Stomach (tissue), 8 donors: ENCODE measurements at regions not wholly inside any gene's neighbourhood (a gene's known extent, or its start where the extent isn't known, plus 50 kb on each side); places are given as distances from the start of the nearest gene placed in this dataset.
"Not testable (repeated sequence)": the region's sequence is repeated elsewhere in the genome, so short reads cannot be mapped to it uniquely, and the experiment has no call there.

ENCODE experiments used
- DNase-seq, 2 donors: peaks; one replicate each; pipeline versions ENCODE4 v3.0.0 to v3.0.0-alpha.2; 2013 to 2019
- H3K27ac ChIP-seq, 5 donors: fragments of 200-600 bp in 4 of 5; sonication (generic) in 4 of 5; one replicate each; pipeline ENCODE4 v1.5.1; 2013 to 2019; ENCODE audit warnings: mild to moderate bottlenecking in 1 of 5, moderate library complexity in 1 of 5
- H3K27me3 ChIP-seq, 3 donors: fragments of 200-600 bp; sonication (generic); one replicate each; pipeline ENCODE4 v1.5.1; 2017 to 2019; ENCODE audit warnings: mixed run types in 1 of 3
- H3K36me3 ChIP-seq, 4 donors: fragments of 200-600 bp; sonication (generic); 1 replicate in 3 of 4; 2 replicates in 1 of 4; pipeline ENCODE4 v1.5.1; 2016 to 2019
- H3K4me1 ChIP-seq, 4 donors: fragments of 200-600 bp; sonication (generic); one replicate each; pipeline ENCODE4 v1.5.1; 2016 to 2019
- H3K4me3 ChIP-seq, 4 donors: fragments of 200-600 bp; sonication (generic) in 3 of 4; one replicate each; pipeline ENCODE4 v1.5.1; 2016 to 2019; ENCODE audit warnings: mild to moderate bottlenecking in 1 of 4
- H3K9me3 ChIP-seq, 4 donors: fragments of 200-600 bp; sonication (generic); one replicate each; pipeline ENCODE4 v1.5.1; 2016 to 2019
- EP300 ChIP-seq: sonication (generic); formaldehyde crosslinking; IDR thresholded peaks from one replicate; pipeline ENCODE4 v1.6.1; 2017; ENCODE audit warnings: antibody characterized with exemption
- POLR2A ChIP-seq, 4 donors: fragments of 450-650 bp; IDR thresholded peaks; one replicate each; pipeline ENCODE4 v1.6.1; 2016; ENCODE audit warnings: antibody characterized with exemption in 4 of 4, control low read depth in 2 of 4, mild to moderate bottlenecking in 1 of 4, moderate library complexity in 1 of 4
- POLR2AphosphoS5 ChIP-seq, 3 donors: sonication (generic); formaldehyde crosslinking; IDR thresholded peaks; one replicate each; pipeline ENCODE4 v1.6.1; 2016; ENCODE audit warnings: antibody characterized with exemption in 3 of 3
- WGBS, 5 donors: extraction: QIAGEN DNeasy Blood & Tissue Kit in 3 of 5; methylation state at CpG; one replicate each; pipeline versions ENCODE4 v1.1.5 to v1.1.7; 2013 to 2018; 5-methylcytosine and 5-hydroxymethylcytosine counted together
- intact Hi-C: fragments of 100-400 bp; cut with DNase I; formaldehyde crosslinking; loops from one replicate; pipeline ENCODE4 v1.15.1; 2023; ENCODE audit warnings: low total_unique reads
- TF ChIP-seq, protein P1 (sequence below), 7 experiments: fragments of 450-650 bp in 4 of 7; fragments of 200-600 bp in 3 of 7; sonication (generic) in 3 of 7; IDR thresholded peaks; one replicate each; pipeline ENCODE4 v1.5.1; 2016 to 2019; ENCODE audit warnings: antibody characterized with exemption in 7 of 7, control low read depth in 2 of 7, mild to moderate bottlenecking in 1 of 7
- donor health status: healthy with polysubstance abuse.
- donor health status: Bipolar disorder and iron deficiency.
- donor health status: healthy.

DNA sequence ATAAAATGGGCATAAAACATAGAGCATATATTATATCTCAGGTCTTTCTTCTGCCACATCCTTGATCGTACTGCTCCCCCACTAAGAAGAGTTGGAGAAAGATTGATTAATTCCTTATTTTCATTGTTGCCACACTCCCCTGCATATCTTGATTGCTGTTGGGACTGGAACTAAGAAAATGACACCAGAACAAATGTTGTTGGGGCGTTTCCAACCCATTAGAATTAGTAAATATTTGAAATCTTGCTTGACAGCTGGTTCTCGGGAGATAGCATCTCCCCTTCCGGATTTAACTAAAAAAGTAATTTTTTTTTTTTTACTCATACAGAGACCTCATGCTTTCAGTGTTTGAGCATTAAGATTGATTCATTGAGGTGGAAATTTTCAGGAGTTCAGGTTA is 493.0 kb upstream of the PLXNA2 start:
- TF ChIP-seq POLR2A (IDR thresholded peaks at IDR 0.05) (no peak), POLR2AphosphoS5 (IDR thresholded peaks at IDR 0.05) (no peak), EP300 (no peak)
- TF ChIP-seq, protein P1, sequence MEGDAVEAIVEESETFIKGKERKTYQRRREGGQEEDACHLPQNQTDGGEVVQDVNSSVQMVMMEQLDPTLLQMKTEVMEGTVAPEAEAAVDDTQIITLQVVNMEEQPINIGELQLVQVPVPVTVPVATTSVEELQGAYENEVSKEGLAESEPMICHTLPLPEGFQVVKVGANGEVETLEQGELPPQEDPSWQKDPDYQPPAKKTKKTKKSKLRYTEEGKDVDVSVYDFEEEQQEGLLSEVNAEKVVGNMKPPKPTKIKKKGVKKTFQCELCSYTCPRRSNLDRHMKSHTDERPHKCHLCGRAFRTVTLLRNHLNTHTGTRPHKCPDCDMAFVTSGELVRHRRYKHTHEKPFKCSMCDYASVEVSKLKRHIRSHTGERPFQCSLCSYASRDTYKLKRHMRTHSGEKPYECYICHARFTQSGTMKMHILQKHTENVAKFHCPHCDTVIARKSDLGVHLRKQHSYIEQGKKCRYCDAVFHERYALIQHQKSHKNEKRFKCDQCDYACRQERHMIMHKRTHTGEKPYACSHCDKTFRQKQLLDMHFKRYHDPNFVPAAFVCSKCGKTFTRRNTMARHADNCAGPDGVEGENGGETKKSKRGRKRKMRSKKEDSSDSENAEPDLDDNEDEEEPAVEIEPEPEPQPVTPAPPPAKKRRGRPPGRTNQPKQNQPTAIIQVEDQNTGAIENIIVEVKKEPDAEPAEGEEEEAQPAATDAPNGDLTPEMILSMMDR (IDR thresholded peaks at IDR 0.05): no peak
- DNase-seq: no peak
- no peak overlapping the region for H3K27ac ChIP-seq
- H3K27me3 ChIP-seq: no peaks in the 10 kb centered on the region
- intact Hi-C loops: no loop called here
- no peak overlapping the region for H3K4me3 ChIP-seq
- 17 to 40% (median 26%) methylated on average over 4 of the region's 4 CpGs for WGBS, 5 donors
- peaks cover 0 to 10% (median 0%) of the 10 kb centered on the region in 4 donors for H3K9me3 ChIP-seq
- no peaks in the 10 kb centered on the region for H3K36me3 ChIP-seq
- peaks cover 0 to 8% (median 4%) of the 10 kb centered on the region in 4 donors for H3K4me1 ChIP-seq

DNA sequence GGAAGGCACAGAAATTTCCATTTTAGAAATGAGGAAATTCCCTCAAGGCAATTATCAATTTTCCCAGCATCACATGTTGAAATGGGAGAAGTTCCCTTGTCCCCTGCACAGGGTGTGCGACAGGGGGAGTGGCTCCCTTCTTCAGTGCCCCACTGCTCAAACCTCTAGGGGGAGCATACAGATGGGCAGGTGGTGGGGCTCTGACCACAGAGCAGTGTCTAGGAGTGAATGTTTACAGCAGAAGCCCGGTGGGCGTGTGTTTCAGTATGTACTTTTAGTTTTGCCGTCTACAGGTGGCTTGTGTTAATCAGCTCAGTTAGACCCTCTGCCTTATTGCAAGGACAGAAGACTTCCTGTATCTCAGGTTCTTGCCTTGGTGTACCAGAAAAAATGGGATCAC is 493.7 kb upstream of the PLXNA2 start:
- Histone ChIP-seq H3K4me1 (peaks cover 0 to under 1% (median 0%) of the 10 kb centered on the region in 4 donors), H3K27me3 (no peaks in the 10 kb centered on the region), H3K4me3 (no peak overlapping the region), H3K9me3 (peaks cover 0 to 10% (median 0%) of the 10 kb centered on the region in 4 donors), H3K36me3 (no peaks in the 10 kb centered on the region), H3K27ac (no peak overlapping the region)
- DNase-seq: no peak
- intact Hi-C loops: no loop called here
- TF ChIP-seq, protein P1 (IDR thresholded peaks at IDR 0.05): no peak
- TF ChIP-seq POLR2AphosphoS5 (IDR thresholded peaks at IDR 0.05): no peak
- no peak for TF ChIP-seq POLR2A (IDR thresholded peaks at IDR 0.05)
- TF ChIP-seq EP300: no peak
- WGBS, 5 donors: 76 to 90% (median 82%) methylated on average over 4 of the region's 4 CpGs

DNA sequence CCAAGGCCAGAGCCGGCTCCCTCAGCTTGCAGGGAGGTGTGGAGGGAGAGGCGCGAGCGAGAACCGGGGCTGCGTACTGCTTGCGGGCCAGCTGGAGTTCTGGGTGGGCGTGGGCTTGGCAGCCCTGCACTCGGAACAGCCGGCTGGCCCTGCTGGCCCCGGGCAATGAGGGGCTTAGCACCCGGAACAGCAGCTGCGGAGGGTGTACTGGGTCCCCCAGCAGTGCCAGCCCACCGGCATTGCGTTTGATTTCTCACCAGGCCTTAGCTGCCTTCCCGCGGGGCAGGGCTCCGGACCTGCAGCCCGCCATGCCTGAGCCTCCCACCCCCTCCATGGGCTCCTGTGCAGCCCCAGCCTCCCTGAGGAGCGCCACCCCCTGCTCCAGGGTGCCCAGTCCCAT is 495.5 kb upstream of the PLXNA2 start:
- WGBS, 5 donors: 92 to 97% (median 95%) methylated on average over 10 to 20 of the region's 20 CpGs
- DNase-seq, H3K27ac ChIP-seq, intact Hi-C loops, H3K27me3 ChIP-seq, H3K4me3 ChIP-seq, H3K4me1 ChIP-seq, H3K36me3 ChIP-seq: not testable (repeated sequence)
- peaks cover 0 to 10% (median 0%) of the 10 kb centered on the region in 4 donors for H3K9me3 ChIP-seq

DNA sequence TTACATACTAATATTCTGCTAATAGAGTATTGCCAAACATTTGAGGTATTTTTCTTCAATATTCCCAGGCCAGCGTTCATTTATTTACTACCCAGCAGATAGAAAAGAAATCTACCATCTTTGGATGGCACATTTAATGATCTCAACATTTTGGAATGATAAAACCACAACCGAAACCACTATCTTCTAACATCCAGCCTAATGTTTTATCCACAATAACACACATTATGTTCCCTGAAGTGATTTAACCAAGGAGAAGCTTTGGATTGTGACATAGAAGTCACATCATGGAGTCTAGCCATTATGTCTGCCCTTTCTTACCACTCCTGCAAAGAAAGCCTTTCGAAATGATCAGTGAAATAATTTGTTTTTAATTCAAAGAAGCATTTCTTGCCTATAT is 497.1 kb upstream of the PLXNA2 start:
- TF ChIP-seq, protein P1 (IDR thresholded peaks at IDR 0.05): no peak
- TF ChIP-seq POLR2A (IDR thresholded peaks at IDR 0.05) (no peak), POLR2AphosphoS5 (IDR thresholded peaks at IDR 0.05) (no peak), EP300 (no peak)
- WGBS, 5 donors: 86 to 92% (median 88%) methylated on average over 3 of the region's 3 CpGs
- DNase-seq: no peak
- no peaks in the 10 kb centered on the region for H3K27me3 ChIP-seq
- intact Hi-C loops: no loop called here
- H3K27ac ChIP-seq: no peak overlapping the region
- H3K36me3 ChIP-seq: no peaks in the 10 kb centered on the region
- H3K4me1 ChIP-seq: no peaks in the 10 kb centered on the region
- H3K9me3 ChIP-seq: peaks cover 0 to 10% (median 0%) of the 10 kb centered on the region in 4 donors
- H3K4me3 ChIP-seq: no peak overlapping the region

DNA sequence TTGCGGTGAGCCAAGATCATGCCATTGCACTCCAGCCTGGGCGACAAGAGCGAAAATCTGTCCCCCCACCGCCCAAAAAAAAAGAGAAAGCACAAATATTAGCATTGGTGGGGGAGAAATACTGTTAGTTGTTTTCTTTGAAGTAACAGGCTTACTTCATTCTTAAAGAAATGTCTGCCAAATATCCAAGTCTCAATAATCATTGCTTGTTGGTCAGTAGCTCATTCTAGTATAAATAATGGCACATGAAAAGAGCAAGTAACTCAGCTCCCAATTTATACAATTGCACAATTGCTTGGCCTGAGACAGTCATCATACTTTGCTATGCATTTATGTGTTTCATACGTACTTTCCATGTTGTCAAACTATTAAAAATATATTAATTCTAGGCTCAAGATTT is 499.2 kb upstream of the PLXNA2 start:
- H3K27me3 ChIP-seq: no peaks in the 10 kb centered on the region
- no peak overlapping the region for H3K4me3 ChIP-seq
- H3K9me3 ChIP-seq: peaks cover 0 to 10% (median 0%) of the 10 kb centered on the region in 4 donors
- H3K27ac ChIP-seq: no peak overlapping the region
- WGBS, 5 donors: 79 to 83% (median 82%) methylated on average over 5 of the region's 5 CpGs
- no peak for DNase-seq
- H3K36me3 ChIP-seq: no peaks in the 10 kb centered on the region
- intact Hi-C loops: no loop called here
- TF ChIP-seq POLR2A (IDR thresholded peaks at IDR 0.05): no peak
- no peak for TF ChIP-seq POLR2AphosphoS5 (IDR thresholded peaks at IDR 0.05)
- TF ChIP-seq, protein P1 (IDR thresholded peaks at IDR 0.05): no peak
- no peak for TF ChIP-seq EP300
- H3K4me1 ChIP-seq: no peaks in the 10 kb centered on the region
